ENCODE measurements at regions not wholly inside any gene's neighbourhood (a gene's known extent, or its start where the extent isn't known, plus 50 kb on each side); places are given as distances from the start of the nearest gene placed in this dataset.

DNA sequence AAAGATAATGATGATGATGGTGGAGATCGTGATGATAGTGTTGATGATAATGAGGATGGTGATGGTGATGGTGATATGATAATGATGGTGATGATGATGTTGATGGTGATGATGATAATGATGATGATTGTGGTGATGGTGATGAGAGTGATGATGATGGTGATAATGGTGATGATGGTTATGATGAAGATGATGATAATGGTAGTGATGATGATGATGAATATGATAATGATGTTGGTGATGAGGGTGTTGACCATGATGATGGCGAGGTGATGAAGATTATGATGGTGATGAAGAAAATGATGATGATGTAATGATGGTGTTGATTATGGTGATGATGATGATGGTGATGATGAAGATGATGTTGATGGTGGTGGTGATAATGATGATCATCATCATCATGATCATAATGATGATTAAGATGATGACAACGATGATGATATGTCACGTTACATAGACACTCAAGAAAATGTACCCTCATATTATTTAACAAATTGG is 1106.4 kb downstream of the NLGN4X start:
- TF ChIP-seq ZNF165 (CRISPR knock-in tag; IDR thresholded peaks at IDR 0.05; ENCODE audit: borderline replicate concordance) (no peak), POLR2H (tag; IDR thresholded peaks at IDR 0.05; ENCODE audit: low read depth) (no peak), NFE2 (IDR thresholded peaks at IDR 0.05; ENCODE audit: low read depth) (no peak), HDAC1 (IDR thresholded peaks at IDR 0.05) (no peak)
- TF ChIP-seq, protein P1, sequence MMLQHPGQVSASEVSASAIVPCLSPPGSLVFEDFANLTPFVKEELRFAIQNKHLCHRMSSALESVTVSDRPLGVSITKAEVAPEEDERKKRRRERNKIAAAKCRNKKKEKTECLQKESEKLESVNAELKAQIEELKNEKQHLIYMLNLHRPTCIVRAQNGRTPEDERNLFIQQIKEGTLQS (IDR thresholded peaks at IDR 0.05), result peak; percentile 38; the same call in 1 of the 2 replicates
- TF ChIP-seq, protein P1 (CRISPR knock-in tag; conservative IDR thresholded peaks at IDR 0.05), result no peak
- TF ChIP-seq, protein P2, sequence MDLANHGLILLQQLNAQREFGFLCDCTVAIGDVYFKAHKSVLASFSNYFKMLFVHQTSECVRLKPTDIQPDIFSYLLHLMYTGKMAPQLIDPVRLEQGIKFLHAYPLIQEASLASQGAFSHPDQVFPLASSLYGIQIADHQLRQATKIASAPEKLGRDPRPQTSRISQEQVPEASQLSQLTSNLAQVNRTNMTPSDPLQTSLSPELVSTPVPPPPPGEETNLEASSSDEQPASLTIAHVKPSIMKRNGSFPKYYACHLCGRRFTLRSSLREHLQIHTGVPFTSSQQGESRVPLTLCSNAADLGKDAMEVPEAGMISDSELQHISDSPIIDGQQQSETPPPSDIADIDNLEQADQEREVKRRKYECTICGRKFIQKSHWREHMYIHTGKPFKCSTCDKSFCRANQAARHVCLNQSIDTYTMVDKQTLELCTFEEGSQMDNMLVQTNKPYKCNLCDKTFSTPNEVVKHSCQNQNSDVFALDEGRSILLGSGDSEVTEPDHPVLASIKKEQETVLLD (IDR thresholded peaks at IDR 0.05), result no peak
- TF ChIP-seq, protein P3, sequence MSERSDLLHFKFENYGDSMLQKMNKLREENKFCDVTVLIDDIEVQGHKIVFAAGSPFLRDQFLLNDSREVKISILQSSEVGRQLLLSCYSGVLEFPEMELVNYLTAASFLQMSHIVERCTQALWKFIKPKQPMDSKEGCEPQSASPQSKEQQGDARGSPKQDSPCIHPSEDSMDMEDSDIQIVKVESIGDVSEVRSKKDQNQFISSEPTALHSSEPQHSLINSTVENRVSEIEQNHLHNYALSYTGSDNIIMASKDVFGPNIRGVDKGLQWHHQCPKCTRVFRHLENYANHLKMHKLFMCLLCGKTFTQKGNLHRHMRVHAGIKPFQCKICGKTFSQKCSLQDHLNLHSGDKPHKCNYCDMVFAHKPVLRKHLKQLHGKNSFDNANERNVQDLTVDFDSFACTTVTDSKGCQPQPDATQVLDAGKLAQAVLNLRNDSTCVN (CRISPR knock-in tag; IDR thresholded peaks at IDR 0.05), result no peak
- intact Hi-C loops (cut with micrococcal nuclease), result no loop called here
- H3K4me2 ChIP-seq (ENCODE audit: insufficient read depth, low read length), result no peak overlapping the region
- no TSS peak for BruUV-seq (replicated peaks)
- H3K79me2 ChIP-seq (ENCODE audit: control insufficient read depth, insufficient read depth, low read length), result no peaks in the 10 kb centered on the region
- in situ Hi-C loops (cut with MboI), result no loop called here
- H3K9me1 ChIP-seq (ENCODE audit: control insufficient read depth, insufficient read depth, low read length), result no peaks in the 10 kb centered on the region
- no peaks in the 10 kb centered on the region for H3K36me3 ChIP-seq (ENCODE audit: control insufficient read depth, insufficient read depth, low read length)
- no peak overlapping the region for H3K9ac ChIP-seq (ENCODE audit: insufficient read depth in 1 of 2, low read depth in 2 of 2, low read length in 2 of 2)
- no peak overlapping the region for H3K27ac ChIP-seq (ENCODE audit: extremely low read depth, low read depth, low read length)
- H3K9me3 ChIP-seq (replicated peaks; ENCODE audit: control insufficient read depth, insufficient read depth, low read depth, low read length), result no peaks in the 10 kb centered on the region
- ChIA-PET CTCF (ENCODE audit: low intra/inter-chr PET ratio) (no interaction called here), POLR2A (no interaction called here)
- FAIRE-seq (no peak), DNase-seq (ENCODE audit: extremely low read depth in 1 of 4, low spot score in 3 of 4) (no peak), ATAC-seq (no peak)
- H3K4me1 ChIP-seq (replicated peaks in 1 of 2; ENCODE audit: control insufficient read depth in 2 of 2, insufficient read depth in 2 of 2, low read length in 2 of 2), result no peaks in the 10 kb centered on the region
- WGBS (ENCODE audit: insufficient coverage, low coverage, missing lambda C conversion rate), result 0% methylated on average over 3 of the region's 4 CpGs
- H4K20me1 ChIP-seq (replicated peaks; ENCODE audit: control insufficient read depth, insufficient read depth, low read length), result no peaks in the 10 kb centered on the region
- H3K4me3 ChIP-seq, result no peak overlapping the region
- no peaks in the 10 kb centered on the region for H3K27me3 ChIP-seq (ENCODE audit: control insufficient read depth in 2 of 2, insufficient read depth in 2 of 2, low read length in 2 of 2)
- H2AFZ ChIP-seq (ENCODE audit: low read depth, low read length), result no peak overlapping the region
